ENCODE measurements at regions not wholly inside any gene's neighbourhood (a gene's known extent, or its start where the extent isn't known, plus 50 kb on each side); places are given as distances from the start of the nearest gene placed in this dataset.

GRCh38 chr3:177906578-177907229 is 629.5 kb upstream of the KCNMB2 start:
- TF ChIP-seq CTCF (conservative IDR thresholded peaks at IDR 0.05) (no peak), ZFX (IDR thresholded peaks at IDR 0.05) (no peak)

Data from C4-2B (cell line).